Ammon's horn (tissue), 1 donor: ENCODE measurements at regions not wholly inside any gene's neighbourhood (a gene's known extent, or its start where the extent isn't known, plus 50 kb on each side); places are given as distances from the start of the nearest gene placed in this dataset.
"Not testable (repeated sequence)": the region's sequence is repeated elsewhere in the genome, so short reads cannot be mapped to it uniquely, and the experiment has no call there.

Source experiments
- DNase-seq: peaks from one replicate; pipeline ENCODE4 v3.0.0-alpha.2; 2016; ENCODE audit warnings: low spot score

DNA sequence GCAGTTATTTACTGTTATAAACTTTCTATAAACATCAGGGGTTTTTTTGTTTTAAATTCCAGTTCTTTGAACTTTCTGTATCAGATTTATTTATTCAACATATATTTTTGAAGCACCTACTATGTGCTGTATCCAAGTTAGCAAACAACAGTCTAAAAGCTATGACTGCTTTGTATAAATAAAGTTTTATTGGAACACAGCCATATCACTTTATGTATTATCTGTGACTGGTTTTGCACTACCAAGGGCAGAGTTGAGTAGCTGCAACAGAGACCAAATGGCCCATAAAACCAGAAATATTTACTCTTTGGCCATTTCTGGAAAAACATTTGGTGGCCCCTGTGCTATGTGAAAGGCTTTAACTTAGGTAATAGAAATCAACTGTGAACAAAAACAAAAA is 110.2 kb upstream of the ERCC4 start:
- no peak for DNase-seq

DNA sequence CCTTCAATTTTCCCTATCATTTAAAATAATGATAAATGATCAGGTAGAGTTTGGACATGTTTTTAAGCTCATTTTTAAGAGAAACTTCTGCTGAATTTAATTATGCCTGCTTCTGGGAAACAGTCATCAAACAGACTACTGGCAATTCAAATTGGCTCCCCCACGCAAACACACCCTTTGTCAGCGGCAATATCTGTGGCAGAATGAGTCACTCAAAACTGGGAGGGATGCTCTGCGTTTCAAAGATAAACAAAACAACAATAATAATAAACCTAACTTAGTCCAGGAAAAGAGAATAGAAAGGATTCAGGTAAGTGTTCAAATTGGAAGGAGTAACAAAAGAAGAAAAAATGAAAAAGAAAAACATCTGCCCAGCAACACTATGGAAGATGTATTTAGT is 108.1 kb upstream of the ERCC4 start:
- peak; percentile 45 for DNase-seq

DNA sequence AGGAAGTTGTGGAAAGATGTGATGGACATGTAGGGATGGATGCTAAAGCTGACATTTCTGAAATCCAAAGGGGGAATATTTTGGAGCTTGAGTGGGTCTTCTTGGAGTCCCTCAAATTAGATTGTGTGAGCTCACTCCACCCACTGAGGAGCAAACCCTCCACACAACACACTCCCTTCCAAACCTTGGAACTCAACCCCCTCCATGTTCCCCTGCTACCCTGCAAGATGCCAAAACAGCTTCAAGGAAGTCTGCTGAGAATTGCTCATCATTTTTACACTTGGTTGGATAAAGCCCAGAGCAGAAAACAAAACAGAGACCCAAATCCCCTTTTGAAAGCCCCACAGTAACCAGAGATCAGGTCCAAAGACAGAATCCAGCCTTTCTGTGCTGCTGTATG is 103.3 kb upstream of the ERCC4 start:
- no peak for DNase-seq

DNA sequence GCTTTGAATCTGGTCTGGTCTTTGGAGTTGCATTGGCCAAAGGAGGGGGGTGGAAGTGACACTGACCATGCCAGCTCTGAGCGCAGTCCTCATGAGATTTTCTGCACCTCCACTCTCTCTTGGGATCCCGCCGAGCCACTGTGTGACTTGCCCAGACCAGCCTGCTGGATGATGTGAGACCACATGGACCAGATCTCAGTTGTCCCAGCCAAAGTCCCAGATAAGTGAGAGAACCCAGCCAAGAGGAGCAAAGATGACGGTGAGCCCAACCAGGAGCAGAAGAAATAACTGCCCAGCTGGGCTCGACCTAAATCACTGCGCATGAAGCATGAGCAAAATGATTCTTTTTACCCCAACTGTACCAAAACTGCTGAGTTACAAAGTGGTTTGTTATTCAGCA is 96.5 kb upstream of the ERCC4 start:
- no peak for DNase-seq

DNA sequence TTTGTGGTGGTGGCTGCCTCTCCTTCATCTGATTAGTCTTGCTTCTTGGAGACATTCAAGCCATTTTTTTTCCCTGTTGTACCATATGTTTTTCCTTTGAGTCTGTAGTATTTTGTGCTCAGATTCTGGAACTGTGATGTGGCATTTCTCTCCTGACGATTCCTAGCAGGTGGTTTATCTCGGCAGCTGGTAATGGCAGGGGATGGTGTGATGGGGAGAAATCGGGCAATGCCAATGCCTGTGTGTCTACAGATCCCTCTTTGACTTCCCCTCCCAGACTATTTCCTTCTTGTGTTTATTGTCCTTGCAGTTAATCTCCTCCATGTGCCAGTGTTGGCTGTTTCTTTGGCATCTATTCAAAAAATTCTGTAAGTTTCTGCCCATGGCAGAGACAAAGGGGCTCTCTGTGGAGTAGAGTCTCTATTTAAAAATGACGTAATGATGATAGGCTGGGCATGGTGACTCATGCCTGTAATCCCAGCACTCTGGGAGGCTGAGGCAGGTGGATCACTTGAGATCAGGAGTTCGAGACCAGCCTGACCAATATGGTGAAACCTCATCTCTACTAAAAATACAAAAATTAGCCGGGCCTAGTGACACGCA is 90.2 kb upstream of the ERCC4 start:
- DNase-seq = no peak

DNA sequence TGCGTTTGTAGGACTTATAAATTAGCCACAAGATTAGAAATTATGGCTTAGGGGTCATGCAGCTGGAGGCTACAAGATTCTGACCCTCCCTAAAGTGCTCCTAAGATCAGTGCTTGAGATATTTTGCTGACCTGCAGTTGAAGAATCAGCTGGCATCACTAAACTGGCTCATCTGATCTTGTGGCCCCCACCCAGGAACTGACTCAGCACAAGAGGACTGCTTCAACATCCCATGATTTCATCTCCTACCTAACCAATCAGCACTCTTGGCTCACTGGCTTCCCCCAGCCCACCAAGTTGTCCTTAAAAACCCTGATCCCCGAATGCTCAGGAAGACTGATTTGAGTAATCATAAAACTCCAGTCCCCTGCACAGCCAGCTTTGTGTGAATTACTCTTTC is 86.4 kb upstream of the ERCC4 start:
- no peak for DNase-seq

DNA sequence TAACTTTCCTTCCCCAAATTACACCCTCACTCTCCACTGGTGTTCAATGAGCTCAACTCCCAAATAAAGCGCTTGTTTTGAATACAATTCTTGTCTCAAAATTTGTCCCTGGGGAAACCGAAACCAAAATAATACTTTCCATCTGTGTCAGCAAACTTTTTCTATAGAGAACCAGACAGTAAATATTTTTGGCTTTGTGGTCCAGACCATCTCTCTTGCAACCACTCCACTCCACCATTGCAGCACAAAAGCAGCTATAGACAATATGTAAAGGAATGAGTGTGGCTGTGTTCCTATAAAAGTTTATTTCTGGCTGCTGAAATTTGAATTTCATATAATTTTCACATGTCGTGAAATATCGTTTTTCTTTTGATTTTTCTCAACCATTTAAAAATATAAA is 84.6 kb upstream of the ERCC4 start:
- DNase-seq = no peak

DNA sequence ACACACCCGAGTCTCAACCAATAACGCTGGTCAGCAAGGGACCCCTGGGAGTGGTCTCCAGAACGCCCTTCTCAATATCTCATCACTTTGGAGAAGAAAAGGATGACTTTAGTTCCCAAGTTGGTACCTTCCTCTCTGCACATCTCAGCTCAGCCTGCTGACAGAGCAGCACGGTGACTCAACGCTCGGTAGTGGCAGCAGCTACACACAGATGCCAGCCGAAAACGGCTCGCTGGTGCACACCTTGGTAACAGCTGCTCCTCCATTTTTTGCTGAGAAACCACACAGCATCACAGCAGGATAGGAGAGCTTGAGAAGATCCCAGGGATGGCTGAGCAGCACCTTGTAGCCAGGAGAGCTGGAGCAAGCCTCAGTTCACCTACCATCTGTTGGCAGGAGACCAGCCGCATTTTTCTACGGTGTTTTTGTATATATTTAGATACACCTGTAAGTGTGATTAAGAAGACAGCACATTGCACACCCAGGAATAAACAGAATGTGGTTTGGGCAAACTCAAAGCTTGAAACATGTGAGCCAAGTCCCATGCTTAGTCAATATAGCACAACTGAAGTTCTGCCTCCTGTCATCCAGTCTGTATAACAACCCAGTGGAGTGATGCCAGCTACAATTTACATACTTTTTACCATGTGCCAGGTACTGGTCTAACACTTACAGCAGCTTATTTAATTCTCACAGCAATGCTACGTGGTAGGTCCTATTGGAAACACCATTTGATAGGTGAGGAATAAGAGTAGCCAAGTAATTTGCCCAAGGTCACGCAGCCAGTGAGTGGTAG is 83.8 kb upstream of the ERCC4 start:
- DNase-seq = no peak

DNA sequence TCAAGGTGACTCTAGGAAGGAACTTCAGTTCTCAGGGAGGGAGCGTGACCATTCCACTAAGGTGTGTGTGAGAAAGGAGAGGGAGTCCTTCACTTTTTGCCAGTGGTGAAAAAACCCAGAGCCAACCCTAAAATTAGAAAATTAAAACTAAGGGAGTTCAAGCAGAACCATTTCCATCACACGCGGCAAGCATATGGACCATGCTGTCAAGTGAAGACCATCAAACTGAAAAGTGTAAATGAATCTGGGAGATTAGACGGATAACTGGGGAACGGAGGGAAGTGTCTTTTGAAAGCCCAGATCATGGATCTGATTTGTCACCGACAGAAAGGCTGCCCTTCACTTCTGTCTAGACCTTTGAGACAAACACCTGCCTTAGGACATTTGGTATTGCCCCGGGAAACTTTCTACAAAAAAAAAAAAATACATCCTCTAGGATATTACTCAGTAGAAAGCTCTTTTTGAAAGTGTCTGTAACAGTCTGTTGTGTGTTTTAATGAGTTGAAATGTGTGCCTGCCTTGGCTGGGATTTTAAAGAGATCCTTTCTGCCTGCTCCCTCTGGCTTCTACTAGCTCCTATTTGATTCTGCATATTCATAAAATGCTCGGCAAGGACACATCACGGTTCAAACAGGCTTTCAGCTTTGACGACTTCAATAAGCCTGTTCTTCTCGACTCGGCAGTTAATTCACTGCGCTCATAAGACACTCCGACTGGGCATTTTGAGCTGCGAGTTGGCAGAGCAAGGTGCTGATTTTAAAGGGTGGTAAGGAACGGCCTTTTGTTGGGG is 81.4 kb upstream of the ERCC4 start:
- DNase-seq = peak; percentile 26

DNA sequence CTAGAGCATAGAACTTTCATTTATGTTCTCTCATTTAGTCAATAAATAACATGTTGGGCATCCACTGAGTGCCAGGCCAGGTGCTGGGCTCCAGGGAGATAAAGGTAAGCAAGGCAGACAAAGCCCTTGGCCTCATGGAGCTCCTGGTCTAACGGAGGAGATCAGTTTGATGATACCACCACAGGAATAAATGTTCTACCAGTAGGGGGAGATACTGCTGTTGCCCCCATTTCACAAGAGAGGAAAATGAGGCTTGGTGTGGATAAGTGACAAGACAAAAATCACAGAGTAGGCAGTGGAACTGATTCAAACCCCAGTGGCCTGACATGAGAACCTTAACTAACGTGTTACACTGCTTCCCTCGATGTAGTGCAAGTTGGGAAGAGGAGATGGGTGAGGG is 80.4 kb upstream of the ERCC4 start:
- no peak for DNase-seq

DNA sequence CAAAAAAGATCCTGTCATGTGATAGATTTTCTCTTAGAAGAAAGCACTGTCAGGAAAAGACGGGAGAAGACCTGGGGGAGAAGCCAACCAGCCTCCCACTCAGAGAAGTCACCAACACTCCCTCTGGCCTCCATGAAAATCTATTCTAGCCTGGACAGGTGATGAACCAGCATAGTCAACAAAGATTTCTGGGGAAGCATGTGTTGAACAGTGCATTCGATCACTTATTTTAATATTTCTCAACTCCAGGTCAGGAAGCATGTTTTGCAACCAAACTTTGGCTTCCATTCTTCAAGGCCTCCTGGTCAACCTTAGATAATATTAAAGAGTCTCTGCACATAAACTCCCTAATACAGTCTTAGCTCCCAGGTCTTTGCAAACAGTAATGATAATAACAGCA is 74.7 kb upstream of the ERCC4 start:
- DNase-seq = no peak

DNA sequence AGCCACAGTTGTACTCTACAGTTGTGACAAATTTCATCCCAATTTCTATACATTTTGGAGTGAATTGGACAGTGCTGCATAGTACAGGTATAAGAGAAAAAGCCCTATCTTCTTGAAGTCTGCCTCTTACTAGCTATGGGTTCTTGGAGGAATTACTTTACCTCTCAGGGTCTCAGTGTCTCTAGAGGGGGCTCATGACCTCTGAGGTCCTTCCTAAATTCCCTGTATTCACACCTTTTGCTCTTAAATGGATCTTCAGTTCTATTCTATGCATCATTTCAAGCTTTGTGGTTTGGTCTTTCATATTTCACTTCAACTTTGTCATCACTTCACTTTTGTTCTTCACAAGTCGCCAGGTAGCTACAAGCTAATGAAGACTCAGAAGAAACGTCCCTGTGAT is 71.2 kb upstream of the ERCC4 start:
- DNase-seq = no peak

DNA sequence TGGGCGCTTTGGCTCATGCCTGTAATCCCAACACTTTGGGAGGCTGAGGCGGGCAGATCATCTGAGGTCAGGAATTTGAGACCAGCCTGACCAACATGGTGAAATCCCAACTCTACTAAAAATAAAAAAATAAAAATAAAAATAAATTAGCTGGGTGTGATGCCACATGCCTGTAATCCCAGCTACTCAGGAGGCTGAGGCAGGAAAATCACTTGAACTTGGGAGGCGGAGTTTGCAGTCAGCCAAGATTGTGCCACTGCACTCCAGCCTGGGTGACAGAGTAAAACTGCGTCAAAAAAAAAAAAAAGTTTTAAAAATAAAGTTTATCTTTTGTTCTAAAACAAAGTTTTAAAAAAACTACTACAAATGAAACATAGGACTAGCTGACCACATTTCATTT is 69.8 kb upstream of the ERCC4 start:
- DNase-seq = not testable (repeated sequence)

DNA sequence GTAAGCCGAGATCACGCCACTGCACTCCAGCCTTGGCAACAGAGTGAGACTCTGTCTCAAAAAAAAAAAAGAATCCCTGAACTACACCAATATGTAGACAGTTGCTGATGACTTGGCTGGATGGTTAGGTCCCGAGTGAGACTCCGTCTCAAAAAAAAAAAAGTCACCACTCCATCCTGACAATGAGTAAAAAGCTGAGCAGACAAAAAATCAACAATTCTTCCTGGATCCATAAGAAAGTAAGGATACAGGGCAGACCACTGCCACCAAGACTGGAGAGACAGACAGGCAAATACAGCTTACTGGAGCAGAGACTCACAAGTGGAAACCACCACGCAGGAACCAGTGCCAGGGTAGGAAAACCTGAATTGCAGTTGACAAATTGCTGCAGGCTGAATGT is 67.1 kb upstream of the ERCC4 start:
- DNase-seq = no peak

DNA sequence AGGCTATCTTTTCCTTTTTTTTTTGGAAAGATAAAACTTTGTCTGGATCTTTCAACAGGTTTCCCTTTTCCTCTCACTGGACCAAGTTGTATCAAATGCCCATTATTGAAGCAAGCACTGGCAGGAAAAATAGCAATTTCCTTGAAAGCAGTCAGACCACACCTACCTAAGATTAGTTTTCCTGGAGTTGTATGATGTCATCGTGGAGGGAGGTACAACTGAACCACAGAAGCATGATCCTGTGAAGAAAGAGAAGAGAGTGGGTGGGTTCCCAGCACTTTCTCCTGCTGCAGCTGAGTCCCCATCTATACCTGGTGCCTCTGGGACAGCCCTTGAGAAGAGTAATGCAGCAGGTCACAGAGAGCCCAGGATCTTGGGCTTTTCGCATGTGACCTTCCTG is 63.6 kb upstream of the ERCC4 start:
- no peak for DNase-seq

DNA sequence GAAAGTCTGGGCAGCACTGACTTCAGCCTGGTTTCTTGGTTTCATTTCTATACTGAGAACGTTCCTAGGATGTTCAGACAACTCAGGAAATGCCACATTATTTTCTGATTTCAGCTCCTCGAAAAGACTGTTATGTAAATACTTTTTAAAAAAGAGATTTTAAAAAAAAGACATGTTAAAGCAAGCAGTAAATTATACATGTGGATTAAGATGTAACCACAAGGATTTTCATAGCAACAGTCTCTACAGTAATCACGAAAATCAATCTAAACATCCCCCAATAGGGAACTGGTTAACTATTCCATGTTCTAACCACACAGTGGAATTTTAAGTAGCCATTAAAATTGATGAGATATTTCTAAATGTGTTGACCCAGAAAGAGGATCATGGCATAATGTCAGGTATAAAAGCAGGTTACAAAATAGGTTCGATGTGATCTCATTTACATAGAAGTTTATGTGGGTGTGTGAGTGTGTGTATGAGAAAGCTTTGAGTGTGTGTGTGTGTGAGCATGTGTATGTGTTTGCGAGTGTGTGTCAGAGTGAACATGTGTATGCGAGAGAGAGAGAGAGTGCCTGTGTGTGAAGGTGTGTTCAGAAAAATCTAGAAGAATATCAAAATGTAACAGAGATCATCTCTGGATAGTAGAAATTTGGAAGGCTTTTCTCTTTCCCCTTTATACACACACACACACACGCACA is 63.0 kb upstream of the ERCC4 start:
- DNase-seq = no peak

DNA sequence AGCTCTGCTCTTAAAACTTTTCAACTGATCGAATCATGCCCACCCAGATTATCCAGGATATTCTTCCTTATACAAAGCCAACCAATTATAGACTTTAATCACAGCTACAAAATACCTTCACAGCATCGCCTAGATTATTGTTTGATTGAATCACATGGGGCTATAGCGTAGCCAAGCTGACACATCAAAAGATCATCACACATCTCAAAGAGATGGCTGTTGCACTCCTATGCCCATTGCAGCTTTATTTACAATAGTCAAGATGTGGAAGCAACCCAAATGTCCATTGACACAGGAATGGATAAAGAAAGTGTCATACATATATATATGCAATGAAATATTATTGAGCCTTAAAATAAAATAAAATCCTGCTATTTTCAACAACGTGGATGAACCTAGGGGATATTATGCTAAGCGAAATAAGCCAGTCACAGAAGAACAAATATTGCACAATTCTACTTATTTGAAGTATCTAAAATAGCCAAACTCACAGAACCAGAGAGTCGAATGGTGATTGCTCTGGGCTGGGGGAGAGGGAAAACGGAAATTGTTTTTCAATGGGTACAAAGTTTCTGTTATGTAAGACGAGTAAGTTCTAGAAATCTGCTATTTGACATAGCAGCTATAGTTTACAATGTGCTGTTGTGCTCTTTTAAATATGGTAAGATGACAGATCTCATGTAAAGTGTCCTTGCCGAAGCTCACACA is 60.9 kb upstream of the ERCC4 start:
- no peak for DNase-seq

DNA sequence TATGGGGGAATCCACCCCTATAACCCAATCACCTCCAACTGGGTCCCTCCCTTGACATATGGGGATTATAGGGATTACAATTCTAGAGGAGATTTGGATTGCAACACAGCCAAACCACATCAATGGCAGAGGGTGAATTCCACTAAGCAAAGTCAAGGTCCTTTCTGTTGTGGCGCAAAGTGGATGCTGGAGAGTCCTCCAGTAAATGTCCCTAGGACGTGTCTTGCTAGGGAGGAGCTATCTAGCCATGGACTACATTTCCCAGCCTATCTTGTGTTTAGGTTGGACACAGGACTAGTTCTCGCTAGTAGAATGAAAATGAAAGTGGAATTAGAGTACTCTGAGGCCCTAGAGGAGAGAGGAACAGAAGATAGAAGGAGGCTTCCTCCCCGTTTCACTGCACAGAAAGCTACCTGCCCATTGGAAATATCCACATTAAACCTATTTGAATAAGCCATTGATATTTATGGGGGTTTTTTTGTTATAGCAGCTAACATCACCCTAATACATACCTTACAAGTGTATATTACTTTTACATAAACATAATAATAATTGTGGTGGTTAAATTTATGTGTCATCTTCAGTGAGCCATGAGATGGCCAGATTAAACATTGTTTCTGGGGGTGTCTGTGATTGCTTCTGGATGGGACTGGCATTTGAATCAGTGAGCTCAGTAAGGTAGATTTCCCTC is 56.7 kb upstream of the ERCC4 start:
- no peak for DNase-seq

DNA sequence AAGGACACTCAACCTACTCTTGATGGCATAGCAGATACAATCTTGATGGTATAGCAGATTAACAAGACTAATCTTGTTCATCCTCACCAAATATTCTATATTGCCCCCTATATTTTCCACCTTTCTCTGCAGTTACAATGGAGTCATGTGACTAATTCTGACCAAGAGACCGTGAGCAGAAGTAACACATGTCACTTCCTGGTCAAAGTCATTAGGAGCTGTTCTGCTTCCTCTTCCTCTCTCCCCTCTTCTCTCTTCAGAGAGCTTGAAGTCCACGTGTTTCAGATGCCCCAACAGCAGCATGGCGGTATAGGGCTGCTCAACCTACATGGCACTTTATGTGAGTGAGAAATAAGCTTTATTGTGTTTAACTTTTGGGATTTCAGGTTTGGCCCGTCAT is 55.3 kb upstream of the ERCC4 start:
- no peak for DNase-seq

DNA sequence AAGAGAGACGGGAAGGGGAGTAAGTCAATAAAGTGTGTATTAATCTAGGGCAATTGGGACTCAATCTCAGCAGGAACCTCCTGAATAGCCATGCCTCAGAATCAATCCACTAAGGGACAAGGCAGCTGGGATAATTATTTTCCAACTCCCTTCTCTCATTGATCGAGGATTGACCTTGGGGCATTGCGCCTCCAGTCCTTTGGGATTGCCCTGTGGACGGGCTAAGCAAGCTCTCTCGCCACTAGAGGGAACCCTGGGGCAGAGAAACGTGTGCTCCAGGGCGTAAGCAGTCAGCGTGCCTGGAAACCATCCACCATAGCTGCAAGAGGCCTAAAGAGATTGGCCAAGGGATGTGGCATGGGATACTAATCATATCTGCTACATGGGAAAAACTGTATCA is 53.9 kb upstream of the ERCC4 start:
- peak; percentile 49 for DNase-seq
